Omental fat pad (tissue), 3 donors: ENCODE measurements at regions not wholly inside any gene's neighbourhood (a gene's known extent, or its start where the extent isn't known, plus 50 kb on each side); places are given as distances from the start of the nearest gene placed in this dataset.
"Not testable (repeated sequence)": the region's sequence is repeated elsewhere in the genome, so short reads cannot be mapped to it uniquely, and the experiment has no call there.

Source experiments
- ATAC-seq: fragments of 150-250 bp; one replicate; pipeline ENCODE4 v1.9.1; 2016; ENCODE audit warnings: mild to moderate bottlenecking, moderate library complexity; ENCODE audit not compliant: low FRiP score
- DNase-seq: peaks from one replicate; pipeline ENCODE4 v3.0.0-alpha.2; 2019; ENCODE audit warnings: low spot score
- TF ChIP-seq, protein P1 (sequence below), 3 donors: fragments of 450-650 bp; IDR thresholded peaks; one replicate each; pipeline ENCODE4 v1.5.1; 2016 to 2017; ENCODE audit warnings: antibody characterized with exemption in 3 of 3, mild to moderate bottlenecking in 3 of 3, moderate library complexity in 2 of 3

DNA sequence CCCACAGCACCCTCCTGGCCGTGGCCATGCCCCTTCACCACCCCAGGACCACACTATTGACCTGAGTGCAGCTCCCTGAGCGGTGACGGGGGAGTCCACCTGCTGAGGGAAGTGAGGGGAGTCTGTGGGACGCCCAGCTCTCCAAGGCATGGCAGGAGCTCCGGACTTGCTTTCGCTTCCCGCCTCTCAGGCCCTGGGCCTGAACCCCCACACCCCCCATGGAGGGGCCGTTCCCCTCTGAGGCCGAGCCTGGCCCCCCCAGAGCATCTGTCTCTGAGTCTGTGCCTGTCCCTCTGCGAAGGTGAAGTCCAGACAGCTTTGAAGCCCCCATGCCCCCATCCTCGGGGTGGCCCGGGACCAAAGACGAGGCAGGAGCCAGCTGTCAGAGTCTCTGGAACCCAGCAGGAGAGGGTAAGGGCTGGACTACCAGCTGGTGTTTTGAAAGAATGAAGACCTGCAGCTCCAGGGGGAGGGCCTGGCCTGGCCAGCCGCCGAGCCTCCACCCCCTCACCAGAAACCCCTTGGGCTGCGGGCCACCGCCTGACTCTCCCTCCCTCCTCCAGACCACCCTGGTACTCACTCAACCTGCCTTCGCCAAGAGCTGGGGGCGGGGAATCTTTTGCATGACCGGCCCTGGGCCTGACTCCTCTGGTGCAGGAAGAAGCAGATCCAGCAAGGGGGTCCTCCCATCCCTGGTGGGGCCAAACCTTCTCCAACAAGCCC lies 114.0 kb downstream of the PDGFA start:
- TF ChIP-seq, protein P1, sequence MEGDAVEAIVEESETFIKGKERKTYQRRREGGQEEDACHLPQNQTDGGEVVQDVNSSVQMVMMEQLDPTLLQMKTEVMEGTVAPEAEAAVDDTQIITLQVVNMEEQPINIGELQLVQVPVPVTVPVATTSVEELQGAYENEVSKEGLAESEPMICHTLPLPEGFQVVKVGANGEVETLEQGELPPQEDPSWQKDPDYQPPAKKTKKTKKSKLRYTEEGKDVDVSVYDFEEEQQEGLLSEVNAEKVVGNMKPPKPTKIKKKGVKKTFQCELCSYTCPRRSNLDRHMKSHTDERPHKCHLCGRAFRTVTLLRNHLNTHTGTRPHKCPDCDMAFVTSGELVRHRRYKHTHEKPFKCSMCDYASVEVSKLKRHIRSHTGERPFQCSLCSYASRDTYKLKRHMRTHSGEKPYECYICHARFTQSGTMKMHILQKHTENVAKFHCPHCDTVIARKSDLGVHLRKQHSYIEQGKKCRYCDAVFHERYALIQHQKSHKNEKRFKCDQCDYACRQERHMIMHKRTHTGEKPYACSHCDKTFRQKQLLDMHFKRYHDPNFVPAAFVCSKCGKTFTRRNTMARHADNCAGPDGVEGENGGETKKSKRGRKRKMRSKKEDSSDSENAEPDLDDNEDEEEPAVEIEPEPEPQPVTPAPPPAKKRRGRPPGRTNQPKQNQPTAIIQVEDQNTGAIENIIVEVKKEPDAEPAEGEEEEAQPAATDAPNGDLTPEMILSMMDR (IDR thresholded peaks at IDR 0.05): no peak
- ATAC-seq: no peak
- no peak for DNase-seq

DNA sequence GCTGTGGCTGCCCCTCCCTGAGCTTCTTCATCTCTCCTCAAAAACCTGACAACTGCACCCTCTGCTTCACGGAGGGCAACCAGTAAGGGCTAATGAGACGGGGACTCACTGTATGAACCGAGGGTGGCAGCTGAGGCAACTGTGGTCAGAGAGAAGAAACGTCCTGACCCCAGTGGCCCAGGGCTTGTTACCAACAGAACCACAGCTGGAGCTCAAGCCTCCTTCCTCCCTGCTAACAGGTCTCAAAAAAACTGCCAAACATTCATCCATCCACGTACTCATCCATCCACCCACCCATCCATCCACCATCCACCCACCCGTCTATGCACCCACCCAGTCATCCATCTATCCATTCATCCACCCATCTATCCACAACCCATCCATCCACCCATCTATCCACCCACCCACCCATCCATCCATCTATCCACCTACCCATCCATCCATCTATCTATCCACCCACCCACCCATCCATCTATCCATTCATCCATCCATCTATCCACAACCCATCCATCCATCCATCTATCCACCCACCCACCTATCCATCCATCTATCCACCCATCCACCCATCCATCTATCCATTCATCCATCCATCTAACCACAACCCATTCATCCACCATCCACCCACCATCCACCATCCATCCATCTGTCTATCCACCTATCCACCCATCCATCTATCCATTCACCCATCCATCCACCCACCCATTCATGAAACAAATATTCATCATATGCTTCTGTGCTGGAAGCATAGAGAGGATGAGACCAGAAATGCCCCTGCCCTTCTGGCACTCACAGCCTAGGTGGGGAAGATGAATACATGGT lies 111.7 kb downstream of the PDGFA start:
- TF ChIP-seq, protein P1 (IDR thresholded peaks at IDR 0.05): no peak
- DNase-seq (no peak), ATAC-seq (no peak)

DNA sequence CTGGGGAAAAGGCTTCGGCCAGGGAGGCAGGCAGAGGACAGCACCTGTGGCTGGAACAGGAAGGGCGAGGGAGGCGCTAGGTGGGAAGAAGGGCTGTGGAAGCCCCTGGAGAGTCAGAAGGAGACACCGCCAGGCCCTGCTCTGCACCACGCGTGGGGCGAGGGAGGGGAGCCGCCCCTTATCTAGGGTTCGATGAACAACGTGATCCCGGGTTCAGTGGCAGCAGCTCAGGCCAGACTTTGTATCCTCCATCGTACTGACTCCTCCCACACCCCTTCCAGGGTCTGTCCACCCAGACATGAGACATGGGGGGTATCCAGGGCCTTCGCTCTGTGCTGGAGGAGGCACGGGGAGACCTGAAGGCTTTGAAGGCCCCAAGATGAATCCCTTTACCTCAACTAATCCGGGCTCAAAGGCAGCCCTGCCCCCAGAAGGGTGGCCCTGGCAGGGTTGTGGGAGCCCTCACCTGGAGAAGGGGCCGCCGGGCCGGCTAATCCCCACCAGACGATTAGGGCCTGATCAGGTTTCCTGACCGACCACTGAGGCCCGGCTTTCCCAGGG lies 110.8 kb downstream of the PDGFA start:
- DNase-seq: no peak
- ATAC-seq: no peak
- TF ChIP-seq, protein P1 (IDR thresholded peaks at IDR 0.05): no peak

DNA sequence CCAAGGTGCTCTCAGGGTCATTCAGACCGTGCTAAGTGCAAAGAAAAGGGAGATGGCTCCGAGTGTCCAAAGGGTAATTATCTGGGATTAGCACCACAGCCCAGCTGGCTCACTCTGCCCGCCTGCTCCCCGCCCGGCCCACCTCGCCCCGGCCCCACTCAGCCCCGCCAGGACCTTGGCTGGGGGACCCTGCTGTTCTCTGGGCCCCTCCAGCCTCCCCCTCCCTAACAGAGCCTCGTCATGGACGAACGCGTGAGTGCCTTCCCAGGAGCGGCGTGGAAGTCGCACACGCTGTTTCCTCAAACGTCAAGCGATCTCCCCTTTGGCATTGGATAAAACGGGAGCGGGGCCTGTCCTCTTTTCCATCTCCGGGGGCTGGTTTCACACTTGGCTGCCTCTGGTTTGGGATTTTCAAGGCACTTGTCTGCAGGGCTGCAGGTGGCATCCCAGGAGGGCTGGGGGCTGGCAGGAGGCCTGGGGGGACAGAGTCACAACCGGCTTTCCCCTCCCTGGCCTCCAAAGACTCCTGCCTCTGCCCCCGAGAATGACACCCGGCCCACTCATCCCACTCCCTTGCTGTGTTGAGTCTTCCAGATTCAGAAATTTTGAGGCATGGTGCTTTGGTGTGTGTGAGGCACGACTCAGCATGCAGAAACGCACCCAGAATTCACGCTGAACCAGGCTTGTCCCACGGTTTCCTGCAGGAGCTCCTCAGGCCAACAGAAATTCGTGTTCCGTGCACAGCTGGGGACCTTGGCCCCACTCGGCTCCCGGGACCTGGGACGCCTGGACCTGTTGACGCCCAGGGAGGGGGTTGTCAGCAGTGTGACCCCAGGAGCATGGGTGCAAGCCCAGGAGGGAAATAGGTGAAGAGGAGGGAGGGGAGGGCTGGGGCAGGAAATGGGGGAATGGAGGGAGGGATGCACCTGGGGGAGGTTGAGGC lies 110.0 kb downstream of the PDGFA start:
- DNase-seq: no peak
- TF ChIP-seq, protein P1 (IDR thresholded peaks at IDR 0.05): no peak
- no peak for ATAC-seq

DNA sequence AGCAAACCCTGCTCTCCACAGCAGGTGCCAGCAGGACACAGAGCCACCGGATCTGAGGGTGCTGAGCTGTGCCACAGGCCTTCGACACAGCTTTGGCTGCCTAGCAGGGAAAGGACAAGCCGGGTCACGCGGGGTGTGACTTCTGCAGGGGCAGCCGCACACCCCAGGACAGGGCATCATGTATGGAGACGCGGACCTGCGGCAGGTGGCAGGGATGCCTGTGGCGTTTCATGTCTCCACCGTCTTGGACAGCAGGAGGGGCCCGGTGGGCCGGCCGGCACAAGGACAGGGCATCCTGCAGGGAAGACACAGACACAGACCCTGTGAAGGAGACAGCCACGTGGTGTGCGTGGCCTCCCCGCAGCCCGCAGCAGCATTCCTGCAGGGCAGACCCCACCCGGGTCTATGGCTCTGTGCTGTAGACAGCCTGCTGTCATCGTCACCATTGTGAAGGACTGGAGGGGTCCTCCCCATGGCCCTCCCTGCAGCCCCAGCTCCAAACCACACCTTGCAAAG lies 109.2 kb downstream of the PDGFA start:
- DNase-seq: no peak
- no peak for ATAC-seq
- TF ChIP-seq, protein P1 (IDR thresholded peaks at IDR 0.05): no peak

DNA sequence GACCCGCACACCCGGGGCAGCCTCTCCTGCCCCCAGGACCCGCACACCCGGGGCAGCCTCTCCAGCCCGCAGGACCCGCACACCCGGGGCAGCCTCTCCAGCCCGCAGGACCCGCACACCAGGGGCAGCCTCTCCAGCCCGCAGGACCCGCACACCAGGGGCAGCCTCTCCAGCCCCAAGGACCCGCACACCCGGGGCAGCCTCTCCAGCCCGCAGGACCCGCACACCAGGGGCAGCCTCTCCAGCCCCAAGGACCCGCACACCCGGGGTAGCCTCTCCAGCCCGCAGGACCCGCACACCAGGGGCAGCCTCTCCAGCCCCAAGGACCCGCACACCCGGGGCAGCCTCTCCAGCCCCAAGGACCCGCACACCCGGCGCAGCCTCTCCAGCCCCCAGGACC lies 108.5 kb downstream of the PDGFA start:
- not testable (repeated sequence) for ATAC-seq, DNase-seq
